Heart left ventricle (tissue), 13 donors: ENCODE measurements at regions not wholly inside any gene's neighbourhood (a gene's known extent, or its start where the extent isn't known, plus 50 kb on each side); places are given as distances from the start of the nearest gene placed in this dataset.

Experiments
- POLR2A ChIP-seq, 2 donors: fragments of 450-650 bp; IDR thresholded peaks; one replicate each; pipeline ENCODE4 v1.6.1; 2017; ENCODE audit warnings: antibody characterized with exemption in 2 of 2, mild to moderate bottlenecking in 2 of 2, moderate library complexity in 2 of 2
- TF ChIP-seq, protein P1 (sequence below), 12 donors: fragments of 200-600 bp; sonication (generic) in 4 of 12; IDR thresholded peaks; one replicate each; pipeline versions ENCODE4 v1.5.0 to v1.8.0; 2018 to 2022; ENCODE audit warnings: antibody characterized with exemption in 12 of 12, mild to moderate bottlenecking in 5 of 12
- donor health status: ischemic (EF 13 %, LVEDD 7.1; RV severe dilation, severe dysfunction).
- donor health status: DM: no; HTN: yes; CAD: no.
- donor health status: DM: no; HTN: no; CAD: no.
- donor health status: ischemic (EF 25% LVEDD 6.9; RV normal size, moderate dysfunction).
- donor health status: ischemic (EF 25% LVEDD 5.7; RV mildly dilated, moderate dysfunction).
- donor health status: ischemic (EF 35%, LVEDD 5.7; RV mildly dilated, moderate dysfunction).
- donor health status: nonischemic (EF 11% LVEDD 7.7; RV severe dilation, severe dysfunction).
- donor health status: DM: yes; HTN: yes; CAD: no.
- donor health status: PGD.
- donor health status: ischemic (EF 29% LVEDD 5.4; RV normal size, mild dysfunction).
- donor health status: nonischemic (EF 23%, LVEDD 6.1; RV moderate dilation, normal function).

- TF ChIP-seq, protein P1, sequence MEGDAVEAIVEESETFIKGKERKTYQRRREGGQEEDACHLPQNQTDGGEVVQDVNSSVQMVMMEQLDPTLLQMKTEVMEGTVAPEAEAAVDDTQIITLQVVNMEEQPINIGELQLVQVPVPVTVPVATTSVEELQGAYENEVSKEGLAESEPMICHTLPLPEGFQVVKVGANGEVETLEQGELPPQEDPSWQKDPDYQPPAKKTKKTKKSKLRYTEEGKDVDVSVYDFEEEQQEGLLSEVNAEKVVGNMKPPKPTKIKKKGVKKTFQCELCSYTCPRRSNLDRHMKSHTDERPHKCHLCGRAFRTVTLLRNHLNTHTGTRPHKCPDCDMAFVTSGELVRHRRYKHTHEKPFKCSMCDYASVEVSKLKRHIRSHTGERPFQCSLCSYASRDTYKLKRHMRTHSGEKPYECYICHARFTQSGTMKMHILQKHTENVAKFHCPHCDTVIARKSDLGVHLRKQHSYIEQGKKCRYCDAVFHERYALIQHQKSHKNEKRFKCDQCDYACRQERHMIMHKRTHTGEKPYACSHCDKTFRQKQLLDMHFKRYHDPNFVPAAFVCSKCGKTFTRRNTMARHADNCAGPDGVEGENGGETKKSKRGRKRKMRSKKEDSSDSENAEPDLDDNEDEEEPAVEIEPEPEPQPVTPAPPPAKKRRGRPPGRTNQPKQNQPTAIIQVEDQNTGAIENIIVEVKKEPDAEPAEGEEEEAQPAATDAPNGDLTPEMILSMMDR (IDR thresholded peaks at IDR 0.05): no peak
- no peak for TF ChIP-seq POLR2A (IDR thresholded peaks at IDR 0.05)
These were observed 88.5 kb upstream of the NDUFV2 start for GRCh38 chr18:9013926-9014373.
